HL-60 (cell line): ENCODE measurements at regions not wholly inside any gene's neighbourhood (a gene's known extent, or its start where the extent isn't known, plus 50 kb on each side); places are given as distances from the start of the nearest gene placed in this dataset.

Experiments
- DNase-seq, 2 experiments: peaks; one replicate each; pipeline ENCODE4 v3.0.0-alpha.2; 2010 to 2020; ENCODE audit warnings: low read depth in 1 of 2, low spot score in 1 of 2
- H3K27ac ChIP-seq: fragments of 250-450 bp; sonication (Bioruptor Pico); replicated peaks from 2 replicates; pipeline ENCODE4 v1.5.1; 2020; ENCODE audit warnings: mild to moderate bottlenecking, moderate library complexity
- H3K27me3 ChIP-seq: fragments of 250-450 bp; sonication (Bioruptor Pico); 2 replicates; pipeline ENCODE4 v1.5.1; 2021; ENCODE audit warnings: mild to moderate bottlenecking, moderate library complexity; ENCODE audit not compliant: insufficient read depth, poor library complexity, severe bottlenecking
- H3K4me3 ChIP-seq: replicated peaks from 2 replicates; pipeline ENCODE4 v1.5.1; 2011; ENCODE audit warnings: mild to moderate bottlenecking, control low read depth, low read length; ENCODE audit not compliant: insufficient read depth
- CTCF ChIP-seq: IDR thresholded peaks from one replicate; pipeline ENCODE4 v1.5.1; 2011; ENCODE audit warnings: low read length, control low read depth, inconsistent platforms; ENCODE audit not compliant: insufficient read depth
- GABPA ChIP-seq: IDR thresholded peaks from 2 replicates; pipeline ENCODE4 v1.6.1; 2012; ENCODE audit warnings: low read depth
- POLR2AphosphoS5 ChIP-seq: IDR thresholded peaks from 2 replicates; pipeline ENCODE4 v1.6.1; 2012; ENCODE audit warnings: low read depth
- REST ChIP-seq: IDR thresholded peaks from 2 replicates; pipeline ENCODE4 v1.6.1; 2012; ENCODE audit warnings: low read depth; ENCODE audit not compliant: insufficient replicate concordance
- SPI1 ChIP-seq: IDR thresholded peaks from 2 replicates; pipeline ENCODE4 v1.6.1; 2012; ENCODE audit warnings: low read depth, mild to moderate bottlenecking, borderline replicate concordance

GRCh38 chr3:79848876-79849275, 81.1 kb upstream of the ROBO1 start:
- no peak overlapping the region for H3K4me3 ChIP-seq
- H3K27me3 ChIP-seq, result no peaks in the 10 kb centered on the region
- no peak overlapping the region for H3K27ac ChIP-seq
- TF ChIP-seq SPI1 (no peak), CTCF (no peak), REST (no peak), GABPA (no peak), POLR2AphosphoS5 (no peak)
- no peak for DNase-seq

- H3K27me3 ChIP-seq, result no peaks in the 10 kb centered on the region
- H3K27ac ChIP-seq, result no peak overlapping the region
- no peak for TF ChIP-seq SPI1
- no peak for TF ChIP-seq REST
- TF ChIP-seq CTCF, result no peak
- TF ChIP-seq POLR2AphosphoS5, result no peak
- no peak for TF ChIP-seq GABPA
- no peak for DNase-seq
- H3K4me3 ChIP-seq, result no peak overlapping the region
These were observed 80.1 kb upstream of the ROBO1 start for GRCh38 chr3:79847928-79848327.

- no peak overlapping the region for H3K4me3 ChIP-seq
- no peak for TF ChIP-seq POLR2AphosphoS5
- H3K27me3 ChIP-seq, result no peaks in the 10 kb centered on the region
- no peak overlapping the region for H3K27ac ChIP-seq
- DNase-seq, result no peak
These were observed 78.5 kb upstream of the ROBO1 start for GRCh38 chr3:79846148-79846933.

- no peak for DNase-seq
- no peak for TF ChIP-seq POLR2AphosphoS5
- TF ChIP-seq CTCF, result no peak
- TF ChIP-seq GABPA, result no peak
- TF ChIP-seq SPI1, result no peak
- TF ChIP-seq REST, result no peak
- no peak overlapping the region for H3K27ac ChIP-seq
- no peak overlapping the region for H3K4me3 ChIP-seq
- H3K27me3 ChIP-seq, result no peaks in the 10 kb centered on the region
These were observed 77.7 kb upstream of the ROBO1 start for GRCh38 chr3:79845546-79845945.
